ENCODE measurements at regions not wholly inside any gene's neighbourhood (a gene's known extent, or its start where the extent isn't known, plus 50 kb on each side); places are given as distances from the start of the nearest gene placed in this dataset.

DNA sequence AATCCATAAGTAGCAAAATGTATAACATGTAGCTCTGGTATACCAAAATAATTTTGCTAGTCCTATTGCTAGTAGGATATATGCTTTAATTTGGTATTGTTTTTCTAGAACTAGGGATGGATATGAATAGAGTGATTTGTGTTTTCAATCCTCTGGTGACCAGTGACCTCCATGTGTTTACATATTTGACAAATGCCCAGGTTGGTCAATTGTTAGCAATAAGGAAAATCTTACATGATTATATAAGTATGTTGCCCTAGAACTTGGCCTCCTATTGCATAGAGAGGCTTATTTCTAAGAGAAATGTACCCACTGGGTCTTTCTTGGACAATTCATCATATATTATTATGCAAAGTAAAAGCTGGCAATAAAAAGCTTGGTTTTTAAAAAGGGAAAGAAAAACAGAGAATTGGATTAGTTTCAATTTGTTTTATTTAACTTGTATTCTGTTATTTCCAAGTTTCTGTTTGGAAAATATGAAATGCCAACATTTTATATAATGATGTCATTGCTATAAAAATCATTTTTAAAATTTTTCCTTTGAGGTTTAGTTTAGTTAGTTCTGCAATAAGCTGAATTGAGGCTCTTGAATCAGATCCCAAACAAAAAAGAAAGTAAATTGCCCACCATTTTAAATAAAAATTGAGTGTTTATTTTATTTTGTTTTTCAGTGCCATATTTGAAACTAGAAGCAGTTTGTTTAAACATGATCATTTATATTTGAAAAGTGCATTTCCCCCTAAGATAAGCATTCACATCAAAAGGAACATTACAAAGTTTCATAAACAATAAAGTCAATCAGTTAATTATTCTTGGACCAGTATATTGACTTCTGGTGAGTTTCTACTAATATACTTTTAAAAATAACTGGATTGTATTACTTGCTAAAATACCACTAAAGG, 210.9 kb downstream of the ZC3H11B start (continued):
- TF ChIP-seq CHD7 (IDR thresholded peaks at IDR 0.05; ENCODE audit: insufficient replicate concordance, low read length) (no peak), TAF7 (optimal IDR thresholded peaks at IDR 0.05; ENCODE audit: borderline replicate concordance, low read depth, low read length) (no peak), SIRT6 (IDR thresholded peaks at IDR 0.05; ENCODE audit: low read length) (no peak), CTCF (IDR thresholded peaks at IDR 0.05; ENCODE audit: control extremely low read depth in 1 of 3, insufficient read depth in 1 of 3, low read depth in 1 of 3, low read length in 3 of 3) (no peak), KDM5A (IDR thresholded peaks at IDR 0.05; ENCODE audit: low read length) (no peak), CTBP2 (IDR thresholded peaks at IDR 0.05; ENCODE audit: borderline replicate concordance, insufficient read depth, insufficient read length, low read length) (no peak), RBBP5 (IDR thresholded peaks at IDR 0.05; ENCODE audit: borderline replicate concordance, low read depth, low read length) (no peak)
